HG02938 (cell line): ENCODE measurements at regions not wholly inside any gene's neighbourhood (a gene's known extent, or its start where the extent isn't known, plus 50 kb on each side); places are given as distances from the start of the nearest gene placed in this dataset.

Source experiments
- ATAC-seq: cut with Tn5 transposase; IDR thresholded peaks from one replicate; pipeline ENCODE4 v1.9.1; 2021; ENCODE audit warnings: mild to moderate bottlenecking, moderate library complexity; ENCODE audit not compliant: unreplicated experiment

DNA sequence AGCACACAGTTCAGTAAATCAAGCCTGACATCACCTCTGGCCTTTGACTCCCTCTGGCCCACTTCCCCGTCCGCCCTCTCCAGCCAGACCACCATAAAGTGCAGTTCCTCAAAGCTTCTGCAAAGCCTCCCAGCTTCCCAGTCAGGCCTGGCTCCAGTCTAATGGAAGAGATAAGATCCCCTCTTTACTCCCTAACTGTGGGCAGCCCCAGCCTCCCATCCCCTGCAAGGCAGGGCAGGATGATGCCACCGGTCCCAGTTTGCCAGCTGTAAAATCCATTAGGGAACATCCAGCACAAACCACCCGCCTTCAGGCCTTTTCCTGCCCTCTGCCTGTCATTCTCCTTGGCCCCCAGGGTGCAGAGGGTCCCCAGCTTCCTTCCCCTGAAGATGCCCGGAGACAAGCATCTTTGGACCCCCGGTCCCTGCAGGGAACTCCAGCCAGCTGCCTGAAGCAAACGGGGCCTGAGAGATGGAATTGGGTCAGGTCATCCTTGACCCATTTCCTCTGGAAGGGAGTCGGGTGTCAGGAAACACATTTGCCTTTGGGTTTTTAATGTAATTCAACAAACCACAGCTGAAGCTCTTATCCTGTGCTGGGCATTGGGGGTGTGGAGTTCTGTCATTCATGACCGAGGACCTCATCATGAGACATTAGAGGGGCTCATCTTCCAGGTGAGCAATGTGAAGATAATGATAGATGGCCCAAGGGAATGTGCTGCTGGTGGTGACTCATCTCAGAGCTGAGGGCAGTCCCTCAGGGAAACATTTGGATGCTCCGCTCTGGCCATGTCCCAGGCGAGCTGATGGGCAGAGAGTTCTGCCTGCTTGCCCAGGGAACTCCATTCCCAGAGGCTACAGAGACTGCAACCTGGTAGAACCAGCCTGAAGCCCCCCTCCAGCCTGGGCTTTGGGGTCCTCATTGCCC, 93.8 kb upstream of the CLMN start:
- ATAC-seq: no peak

DNA sequence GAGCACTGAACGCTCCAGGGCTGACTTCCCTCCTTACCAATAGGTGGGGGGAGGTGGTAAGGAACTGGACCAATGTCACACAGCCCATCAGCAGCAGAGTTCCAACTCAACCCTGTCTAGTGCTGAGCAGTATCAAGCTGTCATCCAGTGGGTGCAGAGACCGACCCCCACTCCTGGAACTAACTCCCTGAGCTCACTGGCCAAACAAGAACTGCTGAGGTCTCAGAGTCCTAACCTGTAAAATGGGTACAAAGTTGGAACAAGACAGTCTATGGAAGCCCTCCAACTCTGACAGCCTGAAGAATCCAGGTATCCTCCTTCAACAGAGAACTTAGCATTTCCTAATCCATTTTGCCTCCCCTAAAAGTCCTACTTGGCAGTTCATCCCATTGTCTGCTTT, 91.1 kb upstream of the CLMN start:
- no peak for ATAC-seq

DNA sequence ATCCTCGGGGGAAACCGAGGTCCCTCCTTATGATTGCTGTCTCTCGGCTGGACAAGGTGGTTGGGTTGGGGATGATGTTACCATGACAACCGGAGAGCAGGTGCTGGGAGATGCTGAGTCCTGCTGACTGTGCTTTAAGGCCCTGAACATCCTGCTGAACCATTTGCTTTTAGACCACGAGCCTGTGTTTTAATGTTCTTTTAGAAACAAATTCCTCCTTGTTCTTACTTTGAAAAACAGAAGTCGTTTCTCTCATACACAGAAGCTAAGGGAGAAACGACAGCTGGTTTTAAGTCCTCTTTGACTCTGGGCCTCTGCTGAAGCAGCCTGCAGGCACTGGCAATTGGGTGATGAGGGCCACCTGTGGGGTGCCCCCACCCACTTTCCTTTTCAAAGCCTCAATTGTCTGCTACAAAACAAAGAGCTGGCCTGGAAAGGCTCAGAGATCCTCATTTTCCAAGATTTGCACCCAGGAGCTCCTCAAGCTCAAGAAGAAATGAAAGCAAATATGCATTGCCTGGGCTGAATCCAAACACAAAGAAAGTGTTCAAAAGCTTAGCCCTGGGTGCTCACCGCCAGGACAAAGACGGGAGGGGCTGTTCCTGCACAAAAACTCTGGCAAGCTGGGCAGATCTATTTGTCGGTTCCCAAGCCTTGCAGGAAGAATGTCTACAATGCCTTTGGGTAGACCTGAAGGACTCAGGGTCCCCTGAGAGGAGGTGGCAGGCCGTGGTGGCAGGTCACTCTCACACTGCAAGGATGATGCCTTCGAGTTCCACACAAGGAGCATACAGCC, 90.0 kb upstream of the CLMN start:
- no peak for ATAC-seq

DNA sequence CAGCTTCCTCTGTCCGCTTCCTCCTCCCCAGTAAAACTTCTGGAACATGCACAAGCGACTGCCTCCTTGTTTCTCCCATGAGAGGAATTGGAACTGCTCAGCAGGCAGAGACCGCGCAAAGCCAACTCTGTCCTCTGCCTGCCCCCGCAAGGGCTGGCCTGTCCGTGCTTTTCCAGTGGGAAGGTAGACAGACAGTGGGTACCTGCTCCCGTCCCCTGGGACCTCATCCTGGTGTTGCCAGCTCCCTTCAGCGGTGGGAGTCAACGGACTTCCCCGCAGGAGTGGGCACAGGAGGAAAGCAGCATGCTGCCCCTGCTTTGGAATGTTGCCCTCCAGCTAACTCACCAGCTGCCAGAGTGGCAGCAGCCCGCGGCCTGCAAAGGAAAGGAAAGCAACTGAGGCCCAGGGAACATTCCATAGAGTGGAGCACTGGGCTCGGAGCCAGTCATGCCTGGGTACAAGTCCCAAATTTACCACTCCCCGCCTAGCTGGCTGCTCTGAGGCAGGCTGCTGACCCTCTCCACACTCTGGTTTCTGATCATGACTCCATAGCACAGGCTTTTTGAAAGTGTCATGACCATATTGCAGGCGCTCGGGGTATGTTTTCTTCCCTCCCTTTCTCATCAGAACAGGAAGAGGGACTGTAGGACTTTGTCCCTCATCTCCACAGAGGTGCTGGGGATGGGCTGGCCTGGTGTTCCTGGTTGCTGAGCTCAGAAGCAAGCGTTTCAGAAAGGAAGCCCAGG, 89.2 kb upstream of the CLMN start:
- ATAC-seq: no peak

DNA sequence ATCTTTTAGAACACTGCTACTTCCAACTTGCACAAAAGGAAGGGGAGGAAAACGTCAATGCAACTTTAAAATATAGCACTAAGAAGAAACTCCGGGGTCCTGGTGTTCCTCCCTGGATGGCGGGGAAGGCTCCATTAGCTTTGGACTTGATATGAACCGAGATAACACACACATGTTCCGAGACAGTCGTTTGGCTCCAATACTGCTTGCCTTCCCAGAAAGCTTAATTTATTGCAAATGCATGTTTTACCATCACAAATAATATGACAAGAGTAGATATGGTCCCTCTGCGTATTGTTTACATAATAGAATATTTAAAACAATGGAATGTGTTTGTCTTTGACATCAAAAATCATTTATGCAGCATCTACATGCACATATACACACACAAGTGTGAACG, 87.6 kb upstream of the CLMN start:
- ATAC-seq: no peak

DNA sequence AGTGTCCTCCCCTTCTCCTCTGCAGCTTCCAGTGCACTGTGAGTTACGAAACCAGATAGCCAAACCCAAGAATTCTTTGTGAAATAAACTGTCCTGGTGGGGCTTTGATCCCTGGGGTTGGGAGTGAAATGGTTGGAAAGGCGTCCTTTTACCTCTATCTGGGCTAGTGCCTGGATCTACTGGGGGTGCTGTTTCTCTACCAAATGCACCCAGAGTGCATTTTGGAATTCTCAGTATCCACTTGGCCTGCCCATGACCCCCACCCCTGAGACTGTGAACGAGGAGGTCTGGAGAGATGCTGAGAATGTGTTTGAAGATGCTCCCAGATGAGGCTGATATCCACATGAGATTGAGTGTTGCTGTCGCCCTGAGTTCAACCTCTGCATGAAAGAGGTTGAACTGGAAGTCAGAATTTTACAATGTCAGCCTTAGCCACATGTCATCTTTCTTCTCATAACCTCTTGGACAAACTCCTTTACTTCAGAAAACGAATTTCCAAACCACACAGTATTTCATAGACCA, 87.1 kb upstream of the CLMN start:
- ATAC-seq: no peak

DNA sequence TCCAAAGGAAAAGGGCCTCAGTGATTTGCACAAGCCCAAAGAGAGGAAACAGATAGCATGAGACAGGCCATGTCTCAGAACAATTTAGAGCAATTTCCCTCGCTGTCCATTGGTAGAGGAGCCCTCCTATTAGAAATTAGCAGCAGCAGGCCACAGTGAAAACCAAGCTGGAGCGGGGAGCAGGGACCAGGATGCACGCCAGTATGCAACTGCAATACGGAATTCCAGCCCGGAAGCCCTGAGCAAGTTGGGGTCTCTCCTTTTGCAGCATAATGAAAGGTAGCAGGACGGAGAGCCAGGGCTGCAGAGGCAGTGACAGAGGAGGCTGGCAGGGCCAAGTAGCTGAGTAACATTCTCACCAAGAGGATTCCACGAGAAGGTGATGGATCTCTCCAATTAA, 84.9 kb upstream of the CLMN start:
- ATAC-seq: no peak

DNA sequence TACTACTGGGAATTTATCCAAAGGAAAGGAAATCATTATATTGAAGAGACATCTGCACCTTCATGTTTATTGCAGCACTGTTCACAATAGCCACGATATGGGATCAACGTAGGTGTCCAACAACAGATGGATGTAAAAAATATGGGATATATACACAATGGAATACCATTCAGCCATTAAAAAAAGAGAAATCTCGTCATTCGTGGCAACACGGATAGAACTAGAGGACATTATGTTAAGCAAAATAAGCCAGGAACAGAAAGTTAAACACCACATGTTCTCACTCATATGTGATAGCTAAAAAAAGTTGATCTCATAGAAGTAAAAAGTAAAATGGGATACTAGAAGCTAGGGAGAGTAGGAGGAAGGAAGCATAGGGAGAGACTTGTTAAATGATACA, 82.9 kb upstream of the CLMN start:
- no peak for ATAC-seq

DNA sequence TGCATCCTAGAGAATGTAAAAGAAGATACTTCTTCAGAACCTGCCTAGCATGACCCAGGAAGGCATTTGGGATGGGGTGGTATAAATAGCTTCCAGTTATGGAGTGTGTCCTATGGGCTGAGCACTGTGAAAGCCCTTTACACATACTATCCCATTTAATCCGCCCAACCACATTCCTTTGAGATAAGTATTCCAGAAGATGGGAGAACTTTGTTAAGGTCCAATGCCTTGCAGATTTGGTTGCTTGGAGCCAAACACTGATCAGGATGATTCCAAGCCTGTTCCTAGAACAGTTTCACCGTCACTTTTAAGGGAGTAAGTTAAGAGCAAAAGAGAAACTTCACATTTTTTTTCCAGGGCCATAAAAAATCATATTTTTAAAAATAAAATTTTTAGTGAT, 82.5 kb upstream of the CLMN start:
- ATAC-seq: no peak

DNA sequence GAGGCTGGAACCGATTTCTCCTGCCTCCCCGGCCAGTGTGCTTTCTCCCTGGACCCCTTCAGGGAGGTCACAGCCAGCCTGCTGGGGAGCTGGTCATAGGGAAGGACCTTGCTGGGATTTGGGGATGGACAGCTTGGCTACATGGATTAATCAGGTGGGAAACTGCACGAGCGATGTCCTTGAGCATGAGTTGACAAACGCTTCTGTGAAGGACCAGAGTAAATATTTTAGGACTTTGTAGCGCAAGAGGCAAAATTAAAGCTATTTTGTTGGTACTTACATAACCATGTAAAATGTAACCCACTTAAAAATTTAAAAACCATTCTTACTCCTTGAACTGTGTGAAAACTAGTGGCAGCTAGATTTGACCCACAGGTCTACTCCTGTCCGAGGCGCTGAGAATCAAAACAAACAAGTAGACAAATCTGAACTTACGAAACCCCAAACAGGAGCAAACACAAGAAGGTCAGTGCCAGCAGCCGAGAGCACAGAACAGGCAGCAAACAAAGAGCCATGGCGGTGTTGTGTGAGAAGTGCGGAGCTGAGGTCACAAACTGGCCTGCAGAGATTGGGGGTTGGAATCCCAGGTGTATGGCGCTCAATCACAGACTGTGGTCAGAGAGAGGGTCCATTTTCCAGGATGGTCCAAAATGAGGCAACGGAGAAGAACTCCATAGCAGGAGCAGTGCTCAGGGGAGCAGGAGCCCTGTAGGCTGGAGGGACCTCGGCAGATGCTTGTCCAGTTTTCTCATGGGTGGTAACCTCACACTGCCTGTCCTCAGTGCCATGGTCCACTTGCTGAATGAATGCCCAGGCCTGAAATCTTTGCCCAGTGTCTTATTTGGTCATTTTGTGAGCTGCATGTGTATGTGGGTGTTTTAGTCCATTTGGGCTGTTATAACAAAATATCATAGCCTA, 79.2 kb upstream of the CLMN start:
- no peak for ATAC-seq

DNA sequence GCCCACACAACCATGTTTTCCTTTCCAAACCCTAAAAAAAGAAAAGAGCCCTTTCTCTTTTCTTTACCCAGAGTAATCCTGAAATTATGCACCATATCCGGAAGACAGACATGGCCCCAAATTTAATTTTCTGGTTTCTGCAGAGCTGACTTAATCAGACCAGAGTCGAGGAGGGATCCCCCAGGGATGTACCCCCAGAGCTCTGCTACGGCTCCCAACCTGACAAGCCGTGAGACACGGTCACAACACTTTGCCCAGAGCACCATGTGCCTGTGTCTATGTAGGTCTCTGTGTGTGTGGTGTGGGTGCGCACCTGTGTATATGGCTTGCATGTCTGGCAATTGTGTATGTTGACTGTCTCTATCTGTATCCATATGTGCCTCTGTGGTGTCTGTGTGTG, 77.6 kb upstream of the CLMN start:
- ATAC-seq: no peak

DNA sequence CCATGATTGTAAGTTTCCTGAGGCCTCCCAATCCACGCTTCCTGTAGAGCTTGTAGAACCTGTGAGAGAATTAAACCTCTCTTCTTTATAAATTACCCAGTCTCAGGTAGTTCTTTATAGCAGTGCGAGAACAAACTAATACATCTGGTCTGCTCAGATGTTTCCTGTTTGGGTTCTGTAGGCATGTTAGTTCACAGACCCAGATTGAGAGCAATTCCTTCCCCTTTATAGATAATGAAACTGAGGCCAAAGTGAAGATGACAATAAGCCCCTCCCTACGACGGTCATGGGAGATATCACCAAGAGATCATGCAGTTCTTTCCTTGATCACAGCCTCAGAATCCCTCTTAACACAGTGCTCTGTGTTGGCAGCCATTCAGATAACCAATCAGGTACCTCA, 76.5 kb upstream of the CLMN start:
- no peak for ATAC-seq

DNA sequence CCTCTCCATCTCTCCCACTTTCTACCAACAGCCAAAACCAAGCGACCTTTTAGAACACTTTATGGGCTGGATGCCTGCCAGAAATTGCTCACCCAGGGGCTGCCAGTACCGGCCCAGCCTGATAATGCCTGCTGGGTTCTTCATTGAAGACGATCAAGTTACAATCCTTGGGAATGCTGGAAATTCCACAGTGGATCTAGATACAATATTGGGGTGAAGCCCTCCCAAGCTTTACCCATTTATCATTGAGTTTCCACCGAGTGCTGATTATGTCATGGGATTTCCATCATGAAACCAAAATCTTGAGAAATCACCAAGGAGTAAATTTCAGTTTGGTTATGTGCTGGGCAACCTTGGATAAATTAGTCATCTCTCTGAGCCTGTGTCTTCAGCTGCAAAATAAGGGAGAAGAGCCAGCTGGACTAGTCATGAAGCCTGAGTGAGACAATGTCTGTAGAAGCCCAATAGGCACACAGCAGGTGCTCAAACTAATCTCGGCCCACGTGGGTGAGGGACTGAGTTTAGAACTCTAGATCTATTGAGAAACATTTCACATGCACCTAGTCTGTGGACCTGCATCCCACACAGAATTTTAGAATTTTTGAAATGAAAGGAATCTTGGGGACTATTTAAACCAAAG, 75.5 kb upstream of the CLMN start:
- ATAC-seq: no peak

DNA sequence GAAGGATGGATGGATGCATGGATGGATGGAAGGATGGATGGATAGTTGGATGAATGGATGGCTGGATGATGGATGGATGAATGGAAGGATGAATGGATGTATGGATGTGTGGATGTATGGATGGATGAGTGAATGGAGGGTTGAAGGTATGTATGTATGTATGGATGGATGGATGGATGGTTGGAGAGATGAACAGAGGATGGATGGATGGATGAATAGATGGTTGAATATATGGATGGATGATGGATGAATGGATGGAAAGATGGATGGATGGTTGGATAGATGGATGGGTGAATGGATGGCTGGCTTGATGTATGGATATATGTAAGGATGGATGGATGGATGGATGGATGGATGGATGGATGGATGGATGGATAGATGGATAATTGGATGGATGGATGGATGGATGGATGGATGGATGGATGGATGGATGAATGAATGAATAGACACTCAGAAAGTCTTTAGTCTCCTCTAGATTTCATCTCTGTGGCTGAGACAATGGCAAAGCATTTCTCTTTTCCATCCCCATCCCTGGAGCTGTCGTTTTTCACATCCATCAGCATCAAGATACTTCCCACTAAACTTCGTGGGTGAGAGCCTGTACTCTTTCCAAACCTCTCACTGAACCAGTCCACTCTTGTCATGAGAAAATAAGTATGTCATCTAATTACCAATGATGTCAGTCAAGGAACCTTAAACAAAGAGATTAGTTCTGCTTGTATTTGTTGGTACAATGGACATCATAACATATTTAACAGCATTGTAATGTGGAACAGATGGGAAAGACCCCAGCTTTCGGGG, 74.8 kb upstream of the CLMN start:
- ATAC-seq: no peak

DNA sequence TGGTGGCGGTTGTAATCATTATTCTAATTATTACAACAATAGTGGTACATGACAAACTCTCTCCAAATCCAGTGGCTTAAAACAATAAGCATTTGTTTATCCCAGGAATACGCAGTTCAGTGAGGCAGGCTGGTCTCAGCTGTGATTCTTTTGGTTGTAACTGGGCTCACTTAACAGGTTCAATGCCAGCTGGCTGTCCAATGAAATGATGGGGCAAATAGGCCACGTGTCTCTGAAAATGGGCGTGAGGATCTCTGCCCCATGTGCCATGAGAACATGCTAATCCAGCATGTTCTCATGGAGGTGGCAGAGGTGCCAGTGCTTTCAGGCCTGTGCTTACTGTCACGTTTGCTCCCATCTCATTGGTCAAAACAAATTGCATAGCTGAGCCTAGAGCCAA, 73.1 kb upstream of the CLMN start:
- ATAC-seq: no peak

DNA sequence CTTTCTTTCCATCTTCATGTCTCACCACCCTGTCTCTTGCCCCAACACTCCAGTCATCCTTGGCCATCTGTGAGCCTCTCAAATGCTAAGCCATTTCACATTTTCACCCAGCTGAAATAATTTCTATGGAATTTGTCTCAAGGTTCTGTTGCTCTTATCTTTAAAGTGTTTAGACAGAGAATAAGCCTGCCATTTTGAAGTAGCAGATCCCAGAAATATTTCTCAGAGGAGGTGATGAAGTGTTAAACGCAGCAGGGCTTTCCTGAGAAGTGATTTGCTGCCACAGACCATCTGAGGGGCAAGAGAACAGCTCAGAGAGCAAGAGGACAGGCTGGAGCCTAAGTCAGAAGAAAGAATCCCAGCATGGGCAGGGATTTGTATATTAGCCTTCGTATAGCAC, 71.6 kb upstream of the CLMN start:
- no peak for ATAC-seq

DNA sequence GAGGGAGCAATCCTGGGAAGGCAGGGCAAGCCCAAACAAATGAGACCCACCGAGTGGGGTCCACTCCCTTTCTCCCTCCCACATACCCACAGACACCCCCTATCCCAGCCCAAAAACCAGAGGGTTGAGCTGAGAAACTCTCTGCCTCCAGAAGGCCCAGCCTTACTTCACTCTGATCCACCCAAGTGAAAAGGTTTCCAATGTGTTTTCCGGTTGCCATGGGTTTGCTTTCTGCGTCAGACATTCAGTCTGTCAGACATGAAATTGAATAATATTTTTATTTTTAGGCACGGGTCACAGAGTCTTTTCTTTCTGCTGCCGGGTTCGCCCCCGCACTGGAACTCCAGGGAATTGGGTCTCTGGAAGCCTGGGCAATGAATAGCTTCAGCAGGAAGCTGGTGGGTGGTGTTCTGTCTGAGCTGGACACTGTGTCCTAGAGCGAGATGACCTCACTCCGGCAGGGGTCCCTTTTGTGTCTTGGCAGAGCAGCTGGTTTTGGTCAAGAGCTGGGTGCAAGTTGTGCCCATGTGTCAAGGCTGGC, 69.8 kb upstream of the CLMN start:
- ATAC-seq: no peak

DNA sequence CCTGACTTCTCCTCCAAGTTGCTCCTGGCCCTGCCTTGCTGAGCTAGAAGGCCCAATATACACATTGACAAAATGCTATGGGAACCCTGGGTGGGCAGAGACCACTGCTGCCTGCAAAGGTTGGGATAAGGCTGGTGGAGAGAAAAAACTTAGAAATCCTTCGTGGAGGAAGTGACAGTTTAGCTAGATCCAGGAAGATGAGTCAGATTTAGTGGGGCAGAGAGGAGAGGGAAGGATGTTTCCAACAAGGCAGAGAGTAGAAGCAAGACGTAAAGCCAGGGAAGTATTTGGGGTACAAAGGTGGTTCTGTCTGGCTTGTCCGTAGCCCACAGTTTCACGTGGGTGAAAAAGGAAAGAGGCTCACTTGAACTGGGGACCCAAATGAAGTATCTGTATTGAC, 69.0 kb upstream of the CLMN start:
- no peak for ATAC-seq
